Mesendoderm (in vitro differentiated cells): ENCODE measurements at regions not wholly inside any gene's neighbourhood (a gene's known extent, or its start where the extent isn't known, plus 50 kb on each side); places are given as distances from the start of the nearest gene placed in this dataset.

Experiments used
- DNase-seq: peaks from one replicate; pipeline ENCODE4 v3.0.0; 2013
- H2AK5ac ChIP-seq: 2 replicates; pipeline ENCODE4 v1.6.1; 2013; ENCODE audit warnings: low read length, inconsistent platforms
- H2BK120ac ChIP-seq: 2 replicates; pipeline ENCODE4 v1.6.1; 2013; ENCODE audit warnings: low read depth, mild to moderate bottlenecking, low read length, moderate library complexity, mixed read lengths
- H2BK15ac ChIP-seq: replicated peaks from 2 replicates; pipeline ENCODE4 v1.6.1; 2013; ENCODE audit warnings: low read depth, mild to moderate bottlenecking, moderate library complexity
- H2BK5ac ChIP-seq: 2 replicates; pipeline ENCODE4 v1.6.1; 2013; ENCODE audit warnings: low read length, inconsistent platforms
- H3K18ac ChIP-seq: 2 replicates; pipeline ENCODE4 v1.6.1; 2013; ENCODE audit warnings: mild to moderate bottlenecking, low read length, mixed read lengths
- H3K23ac ChIP-seq: one replicate; pipeline ENCODE4 v1.6.1; 2013; ENCODE audit warnings: low read length
- H3K27ac ChIP-seq: 2 replicates; pipeline ENCODE4 v1.5.1; 2013; ENCODE audit warnings: low read depth, mild to moderate bottlenecking, inconsistent platforms, low read length, moderate library complexity
- H3K27me3 ChIP-seq: 2 replicates; pipeline ENCODE4 v1.6.1; 2013; ENCODE audit warnings: low read length, control low read depth, mild to moderate bottlenecking, inconsistent platforms; ENCODE audit not compliant: insufficient read depth, poor library complexity
- H3K36me3 ChIP-seq: 2 replicates; pipeline ENCODE4 v1.6.1; 2013; ENCODE audit warnings: low read length, inconsistent platforms; ENCODE audit not compliant: control insufficient read depth, insufficient read depth
- H3K4ac ChIP-seq: one replicate; pipeline ENCODE4 v1.6.1; 2013; ENCODE audit warnings: low read depth, mild to moderate bottlenecking, low read length, moderate library complexity
- H3K4me1 ChIP-seq: 2 replicates; pipeline ENCODE4 v1.6.1; 2013; ENCODE audit warnings: low read depth, low read length, inconsistent platforms; ENCODE audit not compliant: control insufficient read depth
- H3K4me2 ChIP-seq: 2 replicates; pipeline ENCODE4 v1.6.1; 2013; ENCODE audit warnings: low read length
- H3K4me3 ChIP-seq: 2 replicates; pipeline ENCODE4 v1.5.1; 2013; ENCODE audit warnings: mild to moderate bottlenecking, low read length
- H3K56ac ChIP-seq: one replicate; pipeline ENCODE4 v1.6.1; 2013; ENCODE audit warnings: low read length
- H3K79me1 ChIP-seq: 2 replicates; pipeline ENCODE4 v1.6.1; 2013; ENCODE audit warnings: low read length, inconsistent platforms
- H3K79me2 ChIP-seq: 2 replicates; pipeline ENCODE4 v1.6.1; 2013; ENCODE audit warnings: mild to moderate bottlenecking, low read length; ENCODE audit not compliant: control insufficient read depth, insufficient read depth
- H3K9ac ChIP-seq: 2 replicates; pipeline ENCODE4 v1.6.1; 2013; ENCODE audit warnings: low read length, inconsistent platforms
- H4K5ac ChIP-seq: one replicate; pipeline ENCODE4 v1.6.1; 2013; ENCODE audit warnings: low read length
- H4K8ac ChIP-seq: one replicate; pipeline ENCODE4 v1.6.1; 2013; ENCODE audit warnings: low read depth, mild to moderate bottlenecking, control low read depth, low read length, moderate library complexity
- WGBS: extraction: QIAGEN DNeasy Blood & Tissue Kit; methylation state at CpG from one replicate; pipeline ENCODE4 v1.1.7; 2013; ENCODE audit warnings: low lambda C conversion rate, missing lambda C conversion rate; ENCODE audit not compliant: insufficient coverage; ENCODE audit errors: extremely low coverage; 5-methylcytosine and 5-hydroxymethylcytosine counted together

GRCh38 chr3:18883571-18883970 is 264.7 kb upstream of the KCNH8 start:
- Histone ChIP-seq H3K27ac (no peak overlapping the region), H2BK5ac (no peak overlapping the region), H4K8ac (no peak overlapping the region), H3K23ac (no peak overlapping the region), H3K27me3 (no peaks in the 10 kb centered on the region), H3K56ac (no peak overlapping the region), H3K4me3 (no peak overlapping the region), H3K4ac (no peak overlapping the region), H2AK5ac (no peak overlapping the region), H3K36me3 (no peaks in the 10 kb centered on the region), H3K9ac (no peak overlapping the region), H4K5ac (no peak overlapping the region), H2BK120ac (no peak overlapping the region), H3K4me1 (no peaks in the 10 kb centered on the region), H3K79me1 (no peaks in the 10 kb centered on the region), H3K79me2 (no peaks in the 10 kb centered on the region), H3K4me2 (no peak overlapping the region), H3K18ac (no peak overlapping the region), H2BK15ac (no peak overlapping the region)
- WGBS = no CpG with 5 or more reads among the region's 2 CpGs
- DNase-seq = no peak

GRCh38 chr3:18880691-18881090 is 267.6 kb upstream of the KCNH8 start:
- H2BK5ac ChIP-seq = no peak overlapping the region
- no peaks in the 10 kb centered on the region for H3K79me2 ChIP-seq
- no peak overlapping the region for H3K4me3 ChIP-seq
- WGBS = no CpG with 5 or more reads among the region's 1 CpG
- no peaks in the 10 kb centered on the region for H3K27me3 ChIP-seq
- H4K8ac ChIP-seq = no peak overlapping the region
- no peak overlapping the region for H3K23ac ChIP-seq
- H3K18ac ChIP-seq = no peak overlapping the region
- H2BK120ac ChIP-seq = no peak overlapping the region
- H2AK5ac ChIP-seq = no peak overlapping the region
- no peak overlapping the region for H3K56ac ChIP-seq
- H3K36me3 ChIP-seq = no peaks in the 10 kb centered on the region
- H2BK15ac ChIP-seq = no peak overlapping the region
- no peak overlapping the region for H3K4ac ChIP-seq
- H3K79me1 ChIP-seq = no peaks in the 10 kb centered on the region
- H3K4me2 ChIP-seq = no peak overlapping the region
- no peak overlapping the region for H4K5ac ChIP-seq
- no peak overlapping the region for H3K27ac ChIP-seq
- no peaks in the 10 kb centered on the region for H3K4me1 ChIP-seq
- no peak for DNase-seq
- no peak overlapping the region for H3K9ac ChIP-seq

GRCh38 chr3:18872466-18872865 is 275.8 kb upstream of the KCNH8 start:
- H3K4me2 ChIP-seq = no peak overlapping the region
- no peaks in the 10 kb centered on the region for H3K4me1 ChIP-seq
- H3K27ac ChIP-seq = no peak overlapping the region
- no peak overlapping the region for H3K56ac ChIP-seq
- no peak overlapping the region for H3K4me3 ChIP-seq
- H2BK5ac ChIP-seq = no peak overlapping the region
- no peaks in the 10 kb centered on the region for H3K79me2 ChIP-seq
- H3K79me1 ChIP-seq = no peaks in the 10 kb centered on the region
- H3K36me3 ChIP-seq = no peaks in the 10 kb centered on the region
- no peak overlapping the region for H4K8ac ChIP-seq
- no peak overlapping the region for H2BK15ac ChIP-seq
- WGBS = no CpG with 5 or more reads among the region's 1 CpG
- H4K5ac ChIP-seq = no peak overlapping the region
- no peak overlapping the region for H3K4ac ChIP-seq
- H2AK5ac ChIP-seq = no peak overlapping the region
- H3K27me3 ChIP-seq = no peaks in the 10 kb centered on the region
- DNase-seq = no peak
- no peak overlapping the region for H2BK120ac ChIP-seq
- H3K23ac ChIP-seq = no peak overlapping the region
- no peak overlapping the region for H3K9ac ChIP-seq
- no peak overlapping the region for H3K18ac ChIP-seq

- H3K4ac ChIP-seq = no peak overlapping the region
- H4K8ac ChIP-seq = no peak overlapping the region
- no peak overlapping the region for H2BK120ac ChIP-seq
- no CpG with 5 or more reads among the region's 2 CpGs for WGBS
- H3K4me2 ChIP-seq = no peak overlapping the region
- H2BK15ac ChIP-seq = no peak overlapping the region
- H3K56ac ChIP-seq = no peak overlapping the region
- no peak overlapping the region for H3K27ac ChIP-seq
- H3K79me1 ChIP-seq = no peaks in the 10 kb centered on the region
- no peak overlapping the region for H3K4me3 ChIP-seq
- H3K18ac ChIP-seq = no peak overlapping the region
- H3K4me1 ChIP-seq = no peaks in the 10 kb centered on the region
- H2AK5ac ChIP-seq = no peak overlapping the region
- no peak overlapping the region for H3K23ac ChIP-seq
- no peak overlapping the region for H3K9ac ChIP-seq
- H3K36me3 ChIP-seq = no peaks in the 10 kb centered on the region
- H4K5ac ChIP-seq = no peak overlapping the region
- H2BK5ac ChIP-seq = no peak overlapping the region
- no peaks in the 10 kb centered on the region for H3K79me2 ChIP-seq
- H3K27me3 ChIP-seq = no peaks in the 10 kb centered on the region
- DNase-seq = no peak
Measured at GRCh38 chr3:18870642-18871041, 277.7 kb upstream of the KCNH8 start.

- H3K79me1 ChIP-seq = no peaks in the 10 kb centered on the region
- H2BK5ac ChIP-seq = no peak overlapping the region
- H3K79me2 ChIP-seq = no peaks in the 10 kb centered on the region
- no peak overlapping the region for H4K5ac ChIP-seq
- no peak overlapping the region for H2BK15ac ChIP-seq
- no CpG with 5 or more reads among the region's 1 CpG for WGBS
- H3K27me3 ChIP-seq = no peaks in the 10 kb centered on the region
- DNase-seq = no peak
- H3K4ac ChIP-seq = no peak overlapping the region
- no peak overlapping the region for H4K8ac ChIP-seq
- H3K4me3 ChIP-seq = no peak overlapping the region
- no peak overlapping the region for H2AK5ac ChIP-seq
- H2BK120ac ChIP-seq = no peak overlapping the region
- H3K23ac ChIP-seq = no peak overlapping the region
- no peak overlapping the region for H3K27ac ChIP-seq
- H3K56ac ChIP-seq = no peak overlapping the region
- no peaks in the 10 kb centered on the region for H3K4me1 ChIP-seq
- H3K4me2 ChIP-seq = no peak overlapping the region
- H3K36me3 ChIP-seq = no peaks in the 10 kb centered on the region
- no peak overlapping the region for H3K18ac ChIP-seq
- H3K9ac ChIP-seq = no peak overlapping the region
Measured at GRCh38 chr3:18870074-18870640, 278.2 kb upstream of the KCNH8 start.
